GM18526 (cell line): ENCODE measurements at regions not wholly inside any gene's neighbourhood (a gene's known extent, or its start where the extent isn't known, plus 50 kb on each side); places are given as distances from the start of the nearest gene placed in this dataset.

Source experiments
- POLR2A ChIP-seq: IDR thresholded peaks from 3 replicates; pipeline ENCODE4 v1.6.1; 2011; ENCODE audit not compliant: insufficient read length; ENCODE audit errors: extremely low read depth

- no peak for TF ChIP-seq POLR2A
Measured at GRCh38 chr5:124570285-124571035, 176.0 kb downstream of the ZNF608 start.

- no peak for TF ChIP-seq POLR2A
Measured at GRCh38 chr5:124566875-124567450, 179.5 kb downstream of the ZNF608 start.

DNA sequence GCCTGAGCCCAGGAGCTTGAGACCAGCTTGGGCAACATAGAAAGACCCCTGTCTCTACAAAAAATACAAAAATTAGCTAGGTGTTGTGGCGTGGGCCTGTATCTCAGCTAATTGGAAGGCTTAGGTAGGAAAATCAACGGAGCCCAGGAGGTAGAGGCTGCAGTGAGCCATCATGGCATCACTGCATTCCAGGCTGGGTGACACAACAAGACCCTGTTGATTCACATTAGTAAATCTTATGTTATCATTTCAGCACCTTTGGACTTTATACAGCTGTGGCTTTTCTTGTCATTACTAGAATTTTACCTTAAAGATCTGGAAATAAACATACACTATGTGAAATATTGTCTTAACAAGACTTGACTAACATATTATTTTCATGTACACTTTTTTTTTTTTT, 185.0 kb downstream of the ZNF608 start:
- TF ChIP-seq POLR2A, result no peak

DNA sequence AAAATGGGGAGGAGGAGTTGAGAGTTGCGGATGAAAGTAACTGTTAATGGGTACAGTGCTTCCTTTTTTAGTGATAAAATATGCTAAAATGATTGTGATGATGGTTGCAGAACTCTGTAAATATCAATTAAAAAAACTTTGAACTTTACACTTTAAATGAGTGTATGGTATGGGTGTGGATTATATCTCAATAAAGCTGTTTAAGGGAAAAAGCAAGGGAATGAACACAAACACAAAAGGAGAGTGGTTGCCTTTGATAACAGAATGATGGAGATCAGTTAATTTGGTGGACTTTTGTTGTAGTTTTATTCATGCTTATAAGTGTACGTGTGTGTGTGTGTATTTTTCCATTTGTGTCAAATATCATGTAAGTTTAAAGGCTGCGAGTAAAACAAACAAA, 186.1 kb downstream of the ZNF608 start:
- no peak for TF ChIP-seq POLR2A

- no peak for TF ChIP-seq POLR2A
Measured at GRCh38 chr5:124557761-124558160, 188.7 kb downstream of the ZNF608 start.

GRCh38 chr5:124554746-124555578, 191.5 kb downstream of the ZNF608 start:
- TF ChIP-seq POLR2A, result no peak

GRCh38 chr5:124553911-124554310, 192.5 kb downstream of the ZNF608 start:
- no peak for TF ChIP-seq POLR2A

GRCh38 chr5:124552526-124552925, 193.9 kb downstream of the ZNF608 start:
- no peak for TF ChIP-seq POLR2A

GRCh38 chr5:124551939-124552279, 194.5 kb downstream of the ZNF608 start:
- TF ChIP-seq POLR2A, result no peak

DNA sequence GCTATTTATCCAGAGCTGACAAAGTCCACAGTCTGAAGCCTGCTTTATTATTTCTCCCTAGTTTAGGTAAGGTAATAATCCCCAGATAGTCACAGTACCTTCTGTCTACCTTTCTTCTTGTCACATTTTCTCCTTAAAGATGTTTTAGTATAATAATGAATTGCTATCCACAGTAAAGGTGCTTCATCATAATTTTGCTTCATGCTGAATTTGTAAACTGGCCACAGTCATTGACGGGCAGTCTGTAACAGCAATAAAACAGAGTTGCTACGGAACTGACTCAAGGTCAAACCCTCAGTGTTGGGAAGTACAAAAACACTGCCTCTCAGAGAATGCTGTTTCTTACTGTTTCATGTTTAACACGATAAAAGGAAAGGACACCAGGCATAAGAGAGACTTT, 195.7 kb downstream of the ZNF608 start:
- no peak for TF ChIP-seq POLR2A

DNA sequence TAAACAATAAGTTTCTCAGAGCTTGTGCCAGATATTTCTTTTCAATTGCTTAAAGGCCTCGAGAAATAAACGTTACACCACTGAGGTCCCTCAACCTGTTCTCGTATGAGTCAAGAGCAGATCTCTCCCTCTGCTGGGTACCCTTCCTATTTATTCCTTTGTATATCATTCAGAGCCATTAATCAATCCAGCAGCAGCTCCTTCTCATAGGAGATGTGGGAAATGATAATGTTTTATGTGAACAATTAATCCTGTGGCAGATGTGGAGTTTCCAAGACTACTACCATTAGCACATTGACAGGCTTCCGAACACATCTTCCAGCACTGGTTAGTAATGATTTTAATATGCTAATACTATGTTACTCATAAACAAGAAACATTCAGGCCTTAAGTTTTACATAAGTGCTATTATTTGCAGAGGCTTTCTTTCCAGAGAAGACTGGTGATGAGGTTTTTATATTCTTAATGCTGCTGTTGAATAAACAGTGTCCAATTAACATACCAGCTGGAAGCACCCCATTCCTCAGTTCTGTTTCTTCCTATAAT, 196.5 kb downstream of the ZNF608 start:
- TF ChIP-seq POLR2A, result no peak

DNA sequence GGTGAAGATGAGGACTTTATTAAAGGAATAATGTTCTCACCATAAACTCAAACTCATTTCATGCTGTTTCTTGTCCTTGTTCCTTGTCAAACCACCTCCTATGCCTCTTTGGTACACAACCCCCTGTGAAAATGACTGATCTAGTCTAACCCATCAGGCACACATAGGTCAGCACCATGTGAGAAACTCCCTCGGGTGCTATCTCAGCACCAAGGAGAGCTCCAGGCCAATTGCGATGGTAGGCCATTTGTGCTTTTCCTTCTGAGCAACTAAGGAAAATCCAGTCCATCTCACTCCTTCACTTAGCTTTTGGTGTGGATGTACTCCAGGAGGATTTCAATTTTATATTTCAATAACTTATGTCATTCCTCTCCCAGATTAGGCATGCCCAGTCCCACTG, 199.8 kb downstream of the ZNF608 start:
- TF ChIP-seq POLR2A, result no peak

- no peak for TF ChIP-seq POLR2A
Measured at GRCh38 chr5:124544366-124545055, 201.9 kb downstream of the ZNF608 start.

- TF ChIP-seq POLR2A, result no peak
Measured at GRCh38 chr5:124538931-124539330, 207.5 kb downstream of the ZNF608 start.

- TF ChIP-seq POLR2A, result no peak
Measured at GRCh38 chr5:124538191-124538590, 208.2 kb downstream of the ZNF608 start.
